DND-41 (cell line): ENCODE measurements at regions not wholly inside any gene's neighbourhood (a gene's known extent, or its start where the extent isn't known, plus 50 kb on each side); places are given as distances from the start of the nearest gene placed in this dataset.
A peak's percentile ranks its signal among the peaks of the same experiment; 100 is the strongest.

Source experiments
- ATAC-seq: fragments of 200-7000 bp; cut with Tn5 transposase; 3 replicates; pipeline ENCODE4 v1.9.1; 2021; ENCODE audit warnings: low read depth; ENCODE audit not compliant: insufficient read depth
- DNase-seq: peaks from one replicate; pipeline ENCODE4 v3.0.0-alpha.2; 2020
- H2AFZ ChIP-seq: 2 replicates; pipeline ENCODE4 v1.6.0; 2012; ENCODE audit warnings: low read depth, low read length
- H3K27ac ChIP-seq: 2 replicates; pipeline ENCODE4 v1.5.1; 2012; ENCODE audit warnings: low read length, inconsistent platforms
- H3K27me3 ChIP-seq: fragments of 200-600 bp; sonication (generic); 2 replicates; pipeline ENCODE4 v1.6.0; 2012; ENCODE audit warnings: low read length, mild to moderate bottlenecking, inconsistent platforms; ENCODE audit not compliant: insufficient read depth, poor library complexity
- H3K36me3 ChIP-seq: 2 replicates; pipeline ENCODE4 v1.5.1; 2012; ENCODE audit warnings: low read length, inconsistent platforms; ENCODE audit not compliant: insufficient read depth
- H3K4me1 ChIP-seq: 2 replicates; pipeline ENCODE4 v1.5.1; 2012; ENCODE audit warnings: mild to moderate bottlenecking, low read length; ENCODE audit not compliant: insufficient read depth
- H3K4me2 ChIP-seq: 2 replicates; pipeline ENCODE4 v1.6.0; 2012; ENCODE audit warnings: mild to moderate bottlenecking, moderate library complexity, low read length, inconsistent platforms; ENCODE audit not compliant: insufficient read depth
- H3K4me3 ChIP-seq, 2 experiments: fragments of 200-600 bp in 1 of 2; shearing (Covaris generic) in 1 of 2; 2 replicates each; pipeline ENCODE4 v1.5.1; 2012 to 2016; ENCODE audit warnings: inconsistent platforms in 2 of 2, low read length in 2 of 2, mild to moderate bottlenecking in 2 of 2, low read depth in 1 of 2, moderate library complexity in 1 of 2
- H3K79me2 ChIP-seq: 2 replicates; pipeline ENCODE4 v1.6.0; 2012; ENCODE audit warnings: low read length, inconsistent platforms; ENCODE audit not compliant: insufficient read depth
- H3K9ac ChIP-seq: 2 replicates; pipeline ENCODE4 v1.6.0; 2012; ENCODE audit warnings: low read depth, mild to moderate bottlenecking, inconsistent platforms, low read length, moderate library complexity
- H3K9me3 ChIP-seq: 2 replicates; pipeline ENCODE4 v1.5.1; 2012; ENCODE audit warnings: low read length, moderate library complexity, mild to moderate bottlenecking, inconsistent platforms; ENCODE audit not compliant: insufficient read depth, severe bottlenecking
- H4K20me1 ChIP-seq: 2 replicates; pipeline ENCODE4 v1.6.0; 2012; ENCODE audit warnings: low read length; ENCODE audit not compliant: insufficient read depth
- CTCF ChIP-seq: IDR thresholded peaks from 2 replicates; pipeline ENCODE4 v1.5.1; 2012; ENCODE audit warnings: borderline replicate concordance, low read length, moderate library complexity, mild to moderate bottlenecking; ENCODE audit not compliant: poor library complexity, severe bottlenecking; ENCODE audit errors: extremely low read depth
- EZH2 ChIP-seq: IDR thresholded peaks from 3 replicates; pipeline ENCODE4 v1.6.1; 2012; ENCODE audit warnings: borderline replicate concordance, low read depth, mild to moderate bottlenecking, moderate library complexity, low read length, inconsistent platforms; ENCODE audit not compliant: severe bottlenecking

GRCh38 chr2:196379600-196379999 is 208.2 kb upstream of the STK17B start:
- Histone ChIP-seq H3K79me2 (no peaks in the 10 kb centered on the region), H3K27ac (no peak overlapping the region), H3K9me3 (no peaks in the 10 kb centered on the region), H3K4me1 (no peaks in the 10 kb centered on the region), H3K36me3 (no peaks in the 10 kb centered on the region), H2AFZ (no peak overlapping the region), H3K27me3 (no peaks in the 10 kb centered on the region), H4K20me1 (no peaks in the 10 kb centered on the region), H3K4me3 (no peak overlapping the region), H3K9ac (no peak overlapping the region), H3K4me2 (no peak overlapping the region)
- TF ChIP-seq CTCF (no peak), EZH2 (no peak)
- DNase-seq (no peak), ATAC-seq (no peak)

DNA sequence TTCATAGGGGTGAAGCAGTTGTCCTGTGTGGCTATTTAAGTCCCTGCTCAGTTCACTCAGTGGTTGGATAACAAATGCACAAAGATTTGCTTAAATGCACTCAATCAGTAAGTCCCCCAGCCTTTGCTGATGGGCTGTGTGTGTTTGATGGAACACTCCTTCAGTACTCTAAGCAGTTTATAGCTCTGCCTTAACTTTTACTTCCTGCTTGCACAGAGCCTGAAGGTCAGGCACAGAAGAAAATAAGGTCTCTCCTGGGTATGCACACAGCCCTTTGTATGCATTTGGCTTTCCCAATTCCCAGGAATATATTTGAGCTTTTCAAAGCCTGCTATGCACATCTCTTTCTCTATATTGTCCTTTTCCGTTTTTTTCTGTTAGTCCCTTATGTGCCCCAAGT is 208.7 kb upstream of the STK17B start:
- no peaks in the 10 kb centered on the region for H3K79me2 ChIP-seq
- no peaks in the 10 kb centered on the region for H3K36me3 ChIP-seq
- ATAC-seq = peak; percentile 39; the same call in 1 of the 3 replicates
- H4K20me1 ChIP-seq = no peaks in the 10 kb centered on the region
- H3K9ac ChIP-seq = no peak overlapping the region
- no peaks in the 10 kb centered on the region for H3K27me3 ChIP-seq
- H3K4me1 ChIP-seq = no peaks in the 10 kb centered on the region
- H2AFZ ChIP-seq = peak overlapping the region; percentile 25; the same call in 1 of the 2 replicates
- DNase-seq = no peak
- TF ChIP-seq EZH2 (no peak), CTCF (no peak)
- H3K9me3 ChIP-seq = no peaks in the 10 kb centered on the region
- no peak overlapping the region for H3K27ac ChIP-seq
- no peak overlapping the region for H3K4me3 ChIP-seq
- no peak overlapping the region for H3K4me2 ChIP-seq

GRCh38 chr2:196380575-196380974 is 209.2 kb upstream of the STK17B start:
- no peak for ATAC-seq
- no peak overlapping the region for H3K27ac ChIP-seq
- H3K4me3 ChIP-seq = no peak overlapping the region
- no peak for DNase-seq
- H2AFZ ChIP-seq = peak overlapping the region; percentile 25; the same call in 1 of the 2 replicates
- no peak overlapping the region for H3K9ac ChIP-seq
- H4K20me1 ChIP-seq = no peaks in the 10 kb centered on the region
- no peaks in the 10 kb centered on the region for H3K4me1 ChIP-seq
- H3K36me3 ChIP-seq = no peaks in the 10 kb centered on the region
- no peaks in the 10 kb centered on the region for H3K79me2 ChIP-seq
- H3K27me3 ChIP-seq = no peaks in the 10 kb centered on the region
- no peaks in the 10 kb centered on the region for H3K9me3 ChIP-seq
- H3K4me2 ChIP-seq = no peak overlapping the region
- no peak for TF ChIP-seq EZH2
- no peak for TF ChIP-seq CTCF

- ATAC-seq (no peak), DNase-seq (no peak)
- Histone ChIP-seq H3K27ac (no peak overlapping the region), H3K9me3 (no peaks in the 10 kb centered on the region), H3K4me1 (no peaks in the 10 kb centered on the region), H3K4me3 (no peak overlapping the region), H3K79me2 (no peaks in the 10 kb centered on the region), H3K4me2 (no peak overlapping the region), H3K9ac (no peak overlapping the region), H3K27me3 (no peaks in the 10 kb centered on the region), H3K36me3 (no peaks in the 10 kb centered on the region), H2AFZ (no peak overlapping the region), H4K20me1 (no peaks in the 10 kb centered on the region)
- TF ChIP-seq CTCF (no peak), EZH2 (no peak)
Measured at GRCh38 chr2:196381464-196381863, 210.1 kb upstream of the STK17B start.
